ENCODE measurements at regions not wholly inside any gene's neighbourhood (a gene's known extent, or its start where the extent isn't known, plus 50 kb on each side); places are given as distances from the start of the nearest gene placed in this dataset.

DNA sequence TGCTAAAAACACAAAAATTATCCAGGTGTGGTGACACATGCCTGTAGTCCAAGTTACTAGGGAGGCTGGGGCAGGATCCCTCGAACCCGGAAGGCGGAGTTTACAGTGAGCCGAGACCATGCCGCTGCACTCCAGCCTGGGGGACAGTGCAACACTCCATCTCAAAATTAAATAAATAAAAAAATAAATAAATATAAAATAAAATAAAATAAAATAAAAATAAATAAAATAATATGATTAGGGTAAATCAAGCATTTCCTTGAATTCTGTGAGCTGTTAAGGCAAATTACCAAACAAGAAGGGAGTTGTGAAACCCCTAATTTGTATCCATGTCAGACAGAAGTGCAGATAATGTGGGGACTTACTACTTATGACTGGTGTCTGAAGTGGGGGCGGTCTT lies 1928.9 kb upstream of the IGFBP7 start:
- TF ChIP-seq RBM22 (optimal IDR thresholded peaks at IDR 0.05; ENCODE audit: low read length) (no peak), ZSCAN30 (CRISPR knock-in tag; IDR thresholded peaks at IDR 0.05) (no peak), PRMT3 (CRISPR knock-in tag; IDR thresholded peaks at IDR 0.05; ENCODE audit: borderline replicate concordance, low read depth) (no peak), SAFB2 (CRISPR knock-in tag; IDR thresholded peaks at IDR 0.05; ENCODE audit: borderline replicate concordance, low read depth) (no peak), ATAD3A (CRISPR knock-in tag; IDR thresholded peaks at IDR 0.05) (no peak), MAZ (IDR thresholded peaks at IDR 0.05; ENCODE audit: borderline replicate concordance, low read depth, low read length) (no peak), MAZ (CRISPR knock-in tag; IDR thresholded peaks at IDR 0.05; ENCODE audit: low read depth) (no peak), ELF4 (CRISPR knock-in tag; IDR thresholded peaks at IDR 0.05; ENCODE audit: borderline replicate concordance) (no peak)
- TF ChIP-seq, protein P1, sequence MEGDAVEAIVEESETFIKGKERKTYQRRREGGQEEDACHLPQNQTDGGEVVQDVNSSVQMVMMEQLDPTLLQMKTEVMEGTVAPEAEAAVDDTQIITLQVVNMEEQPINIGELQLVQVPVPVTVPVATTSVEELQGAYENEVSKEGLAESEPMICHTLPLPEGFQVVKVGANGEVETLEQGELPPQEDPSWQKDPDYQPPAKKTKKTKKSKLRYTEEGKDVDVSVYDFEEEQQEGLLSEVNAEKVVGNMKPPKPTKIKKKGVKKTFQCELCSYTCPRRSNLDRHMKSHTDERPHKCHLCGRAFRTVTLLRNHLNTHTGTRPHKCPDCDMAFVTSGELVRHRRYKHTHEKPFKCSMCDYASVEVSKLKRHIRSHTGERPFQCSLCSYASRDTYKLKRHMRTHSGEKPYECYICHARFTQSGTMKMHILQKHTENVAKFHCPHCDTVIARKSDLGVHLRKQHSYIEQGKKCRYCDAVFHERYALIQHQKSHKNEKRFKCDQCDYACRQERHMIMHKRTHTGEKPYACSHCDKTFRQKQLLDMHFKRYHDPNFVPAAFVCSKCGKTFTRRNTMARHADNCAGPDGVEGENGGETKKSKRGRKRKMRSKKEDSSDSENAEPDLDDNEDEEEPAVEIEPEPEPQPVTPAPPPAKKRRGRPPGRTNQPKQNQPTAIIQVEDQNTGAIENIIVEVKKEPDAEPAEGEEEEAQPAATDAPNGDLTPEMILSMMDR (CRISPR knock-in tag; IDR thresholded peaks at IDR 0.05), result no peak
- TF ChIP-seq, protein P2, sequence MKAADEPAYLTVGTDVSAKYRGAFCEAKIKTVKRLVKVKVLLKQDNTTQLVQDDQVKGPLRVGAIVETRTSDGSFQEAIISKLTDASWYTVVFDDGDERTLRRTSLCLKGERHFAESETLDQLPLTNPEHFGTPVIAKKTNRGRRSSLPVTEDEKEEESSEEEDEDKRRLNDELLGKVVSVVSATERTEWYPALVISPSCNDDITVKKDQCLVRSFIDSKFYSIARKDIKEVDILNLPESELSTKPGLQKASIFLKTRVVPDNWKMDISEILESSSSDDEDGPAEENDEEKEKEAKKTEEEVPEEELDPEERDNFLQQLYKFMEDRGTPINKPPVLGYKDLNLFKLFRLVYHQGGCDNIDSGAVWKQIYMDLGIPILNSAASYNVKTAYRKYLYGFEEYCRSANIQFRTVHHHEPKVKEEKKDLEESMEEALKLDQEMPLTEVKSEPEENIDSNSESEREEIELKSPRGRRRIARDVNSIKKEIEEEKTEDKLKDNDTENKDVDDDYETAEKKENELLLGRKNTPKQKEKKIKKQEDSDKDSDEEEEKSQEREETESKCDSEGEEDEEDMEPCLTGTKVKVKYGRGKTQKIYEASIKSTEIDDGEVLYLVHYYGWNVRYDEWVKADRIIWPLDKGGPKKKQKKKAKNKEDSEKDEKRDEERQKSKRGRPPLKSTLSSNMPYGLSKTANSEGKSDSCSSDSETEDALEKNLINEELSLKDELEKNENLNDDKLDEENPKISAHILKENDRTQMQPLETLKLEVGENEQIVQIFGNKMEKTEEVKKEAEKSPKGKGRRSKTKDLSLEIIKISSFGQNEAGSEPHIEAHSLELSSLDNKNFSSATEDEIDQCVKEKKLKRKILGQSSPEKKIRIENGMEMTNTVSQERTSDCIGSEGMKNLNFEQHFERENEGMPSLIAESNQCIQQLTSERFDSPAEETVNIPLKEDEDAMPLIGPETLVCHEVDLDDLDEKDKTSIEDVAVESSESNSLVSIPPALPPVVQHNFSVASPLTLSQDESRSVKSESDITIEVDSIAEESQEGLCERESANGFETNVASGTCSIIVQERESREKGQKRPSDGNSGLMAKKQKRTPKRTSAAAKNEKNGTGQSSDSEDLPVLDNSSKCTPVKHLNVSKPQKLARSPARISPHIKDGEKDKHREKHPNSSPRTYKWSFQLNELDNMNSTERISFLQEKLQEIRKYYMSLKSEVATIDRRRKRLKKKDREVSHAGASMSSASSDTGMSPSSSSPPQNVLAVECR (CRISPR knock-in tag; IDR thresholded peaks at IDR 0.05; ENCODE audit: borderline replicate concordance), result no peak
- TF ChIP-seq, protein P3, sequence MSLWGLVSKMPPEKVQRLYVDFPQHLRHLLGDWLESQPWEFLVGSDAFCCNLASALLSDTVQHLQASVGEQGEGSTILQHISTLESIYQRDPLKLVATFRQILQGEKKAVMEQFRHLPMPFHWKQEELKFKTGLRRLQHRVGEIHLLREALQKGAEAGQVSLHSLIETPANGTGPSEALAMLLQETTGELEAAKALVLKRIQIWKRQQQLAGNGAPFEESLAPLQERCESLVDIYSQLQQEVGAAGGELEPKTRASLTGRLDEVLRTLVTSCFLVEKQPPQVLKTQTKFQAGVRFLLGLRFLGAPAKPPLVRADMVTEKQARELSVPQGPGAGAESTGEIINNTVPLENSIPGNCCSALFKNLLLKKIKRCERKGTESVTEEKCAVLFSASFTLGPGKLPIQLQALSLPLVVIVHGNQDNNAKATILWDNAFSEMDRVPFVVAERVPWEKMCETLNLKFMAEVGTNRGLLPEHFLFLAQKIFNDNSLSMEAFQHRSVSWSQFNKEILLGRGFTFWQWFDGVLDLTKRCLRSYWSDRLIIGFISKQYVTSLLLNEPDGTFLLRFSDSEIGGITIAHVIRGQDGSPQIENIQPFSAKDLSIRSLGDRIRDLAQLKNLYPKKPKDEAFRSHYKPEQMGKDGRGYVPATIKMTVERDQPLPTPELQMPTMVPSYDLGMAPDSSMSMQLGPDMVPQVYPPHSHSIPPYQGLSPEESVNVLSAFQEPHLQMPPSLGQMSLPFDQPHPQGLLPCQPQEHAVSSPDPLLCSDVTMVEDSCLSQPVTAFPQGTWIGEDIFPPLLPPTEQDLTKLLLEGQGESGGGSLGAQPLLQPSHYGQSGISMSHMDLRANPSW (CRISPR knock-in tag; IDR thresholded peaks at IDR 0.05; ENCODE audit: borderline replicate concordance), result no peak
